ENCODE measurements at regions not wholly inside any gene's neighbourhood (a gene's known extent, or its start where the extent isn't known, plus 50 kb on each side); places are given as distances from the start of the nearest gene placed in this dataset.

DNA sequence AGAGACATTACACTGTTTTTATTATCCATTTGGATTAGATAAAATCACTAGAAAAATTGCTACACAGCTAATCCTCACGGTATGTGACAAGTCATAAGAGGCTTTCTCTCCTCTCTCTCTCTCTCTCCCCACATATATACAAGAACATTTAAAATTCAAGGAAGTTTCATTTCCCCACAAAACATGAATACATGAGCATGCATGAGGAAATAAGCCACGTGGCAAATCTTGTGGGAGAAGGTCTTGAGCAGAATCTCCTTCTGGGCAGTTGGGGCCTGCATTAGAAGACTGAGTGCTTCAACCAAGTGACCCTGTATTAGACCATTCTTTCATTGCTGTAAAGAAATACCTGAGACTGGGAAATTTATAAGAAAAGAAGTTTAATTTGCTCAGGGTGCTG is 1313.1 kb downstream of the MRPL39 start (continued):
- no peak for TF ChIP-seq HDAC2 (IDR thresholded peaks at IDR 0.05; ENCODE audit: borderline replicate concordance in 1 of 2, low read depth in 2 of 2, low read length in 2 of 2)
- TF ChIP-seq CHD2 (IDR thresholded peaks at IDR 0.05; ENCODE audit: low read length): no peak
- TF ChIP-seq KDM5A (IDR thresholded peaks at IDR 0.05; ENCODE audit: low read length): no peak
